Superior temporal gyrus (tissue), 1 donor: ENCODE measurements at regions not wholly inside any gene's neighbourhood (a gene's known extent, or its start where the extent isn't known, plus 50 kb on each side); places are given as distances from the start of the nearest gene placed in this dataset.
"Not testable (repeated sequence)": the region's sequence is repeated elsewhere in the genome, so short reads cannot be mapped to it uniquely, and the experiment has no call there.

ENCODE experiments used
- DNase-seq: peaks from one replicate; pipeline ENCODE4 v3.0.0-alpha.2; 2016; ENCODE audit errors: extremely low spot score

GRCh38 chr6:180091-180694 lies 112.1 kb upstream of the DUSP22 start:
- DNase-seq, result not testable (repeated sequence)

GRCh38 chr6:181049-181654 lies 111.1 kb upstream of the DUSP22 start:
- DNase-seq, result no peak

GRCh38 chr6:183668-184067 lies 108.6 kb upstream of the DUSP22 start:
- no peak for DNase-seq

- no peak for DNase-seq
These were observed 108.1 kb upstream of the DUSP22 start for GRCh38 chr6:184161-184700.

GRCh38 chr6:186340-186965 lies 105.8 kb upstream of the DUSP22 start:
- DNase-seq, result no peak

GRCh38 chr6:187210-187861 lies 105.0 kb upstream of the DUSP22 start:
- DNase-seq, result no peak

- peak; percentile 85 for DNase-seq
These were observed 103.2 kb upstream of the DUSP22 start for GRCh38 chr6:188821-189655.

- no peak for DNase-seq
These were observed 102.6 kb upstream of the DUSP22 start for GRCh38 chr6:189676-190075.

GRCh38 chr6:190596-191395 lies 101.5 kb upstream of the DUSP22 start:
- no peak for DNase-seq

GRCh38 chr6:191487-192312 lies 100.6 kb upstream of the DUSP22 start:
- DNase-seq, result no peak

- DNase-seq, result no peak
These were observed 100.0 kb upstream of the DUSP22 start for GRCh38 chr6:192313-192664.

GRCh38 chr6:193180-193579 lies 99.1 kb upstream of the DUSP22 start:
- DNase-seq, result no peak

GRCh38 chr6:193773-194310 lies 98.4 kb upstream of the DUSP22 start:
- DNase-seq, result no peak

- DNase-seq, result no peak
These were observed 96.4 kb upstream of the DUSP22 start for GRCh38 chr6:195861-196360.

GRCh38 chr6:196543-196942 lies 95.7 kb upstream of the DUSP22 start:
- DNase-seq, result no peak

GRCh38 chr6:203661-204060 lies 88.6 kb upstream of the DUSP22 start:
- no peak for DNase-seq

GRCh38 chr6:206264-206663 lies 86.0 kb upstream of the DUSP22 start:
- no peak for DNase-seq

GRCh38 chr6:208364-208763 lies 83.9 kb upstream of the DUSP22 start:
- no peak for DNase-seq

GRCh38 chr6:208938-209337 lies 83.3 kb upstream of the DUSP22 start:
- DNase-seq, result no peak
